Prostate gland (tissue), 2 donors: ENCODE measurements at regions not wholly inside any gene's neighbourhood (a gene's known extent, or its start where the extent isn't known, plus 50 kb on each side); places are given as distances from the start of the nearest gene placed in this dataset.

Source experiments
- CTCF ChIP-seq, 4 experiments: fragments of 200-600 bp in 2 of 4; fragments of 450-650 bp in 2 of 4; sonication (generic) in 2 of 4; IDR thresholded peaks; 1 replicate in 3 of 4; 2 replicates in 1 of 4; pipeline ENCODE4 v1.5.1; 2016 to 2019; ENCODE audit warnings: antibody characterized with exemption in 4 of 4, mild to moderate bottlenecking in 2 of 4, moderate library complexity in 2 of 4
- POLR2A ChIP-seq: fragments of 450-650 bp; IDR thresholded peaks from one replicate; pipeline ENCODE4 v1.6.1; 2016; ENCODE audit warnings: antibody characterized with exemption, mild to moderate bottlenecking

- TF ChIP-seq CTCF (IDR thresholded peaks at IDR 0.05) (no peak), POLR2A (no peak)
These were observed 208.6 kb upstream of the OR4E1 start for GRCh38 chr14:21882226-21882625.
